HFFc6 (cell line): ENCODE measurements at regions not wholly inside any gene's neighbourhood (a gene's known extent, or its start where the extent isn't known, plus 50 kb on each side); places are given as distances from the start of the nearest gene placed in this dataset.

ENCODE experiments used
- DNase-seq: peaks from one replicate; pipeline ENCODE4 v3.0.0-alpha.2; 2018
- H3K27ac Mint-ChIP-seq: 2 replicates; pipeline ENCODE4 v1.8.0; 2020; ENCODE audit warnings: mild to moderate bottlenecking, mixed read lengths
- H3K27me3 Mint-ChIP-seq: 2 replicates; pipeline ENCODE4 v1.8.0; 2021; ENCODE audit warnings: mild to moderate bottlenecking, moderate library complexity, mixed read lengths; ENCODE audit not compliant: insufficient read depth
- H3K36me3 Mint-ChIP-seq: 2 replicates; pipeline ENCODE4 v1.8.0; 2021; ENCODE audit warnings: low read depth, mixed read lengths
- H3K4me1 Mint-ChIP-seq: 2 replicates; pipeline ENCODE4 v1.8.0; 2020; ENCODE audit warnings: low read depth, mixed read lengths
- H3K4me3 Mint-ChIP-seq: 2 replicates; pipeline ENCODE4 v1.8.0; 2020; ENCODE audit warnings: mild to moderate bottlenecking, moderate library complexity, mixed read lengths
- H3K9me3 Mint-ChIP-seq: 2 replicates; pipeline ENCODE4 v1.8.0; 2020; ENCODE audit warnings: mild to moderate bottlenecking, mixed read lengths
- TF ChIP-seq, protein P1 (sequence below): fragments of 200-600 bp; sonication (generic); IDR thresholded peaks from 2 replicates; pipeline ENCODE4 v1.5.0; 2021; ENCODE audit warnings: antibody characterized with exemption, mild to moderate bottlenecking

DNA sequence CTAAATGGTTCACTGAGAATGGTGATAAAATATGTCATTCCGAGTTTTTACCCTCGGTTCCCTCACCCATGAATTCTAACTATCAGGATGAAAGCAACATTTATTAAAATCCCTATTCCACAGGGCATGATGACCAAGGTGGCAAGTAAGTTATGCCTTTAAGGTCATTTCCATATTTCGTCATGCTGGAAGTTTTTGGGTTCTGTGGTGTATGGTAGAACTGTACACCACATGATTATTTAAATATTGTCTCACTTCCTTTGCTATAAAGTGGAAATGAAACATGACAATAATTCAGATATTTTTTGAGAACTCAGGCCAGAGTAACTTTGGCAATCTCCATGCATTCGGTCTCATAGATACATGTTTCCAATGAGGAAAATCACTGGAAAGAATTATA is 68.5 kb upstream of the CARD18 start:
- DNase-seq: no peak
- Mint-ChIP-seq H3K4me1 (peaks cover 9% of the 10 kb centered on the region), H3K27me3 (no peaks in the 10 kb centered on the region; the same call in 1 of the 2 replicates), H3K9me3 (no peaks in the 10 kb centered on the region), H3K4me3 (no peak overlapping the region), H3K27ac (no peak overlapping the region), H3K36me3 (no peaks in the 10 kb centered on the region)
- TF ChIP-seq, protein P1, sequence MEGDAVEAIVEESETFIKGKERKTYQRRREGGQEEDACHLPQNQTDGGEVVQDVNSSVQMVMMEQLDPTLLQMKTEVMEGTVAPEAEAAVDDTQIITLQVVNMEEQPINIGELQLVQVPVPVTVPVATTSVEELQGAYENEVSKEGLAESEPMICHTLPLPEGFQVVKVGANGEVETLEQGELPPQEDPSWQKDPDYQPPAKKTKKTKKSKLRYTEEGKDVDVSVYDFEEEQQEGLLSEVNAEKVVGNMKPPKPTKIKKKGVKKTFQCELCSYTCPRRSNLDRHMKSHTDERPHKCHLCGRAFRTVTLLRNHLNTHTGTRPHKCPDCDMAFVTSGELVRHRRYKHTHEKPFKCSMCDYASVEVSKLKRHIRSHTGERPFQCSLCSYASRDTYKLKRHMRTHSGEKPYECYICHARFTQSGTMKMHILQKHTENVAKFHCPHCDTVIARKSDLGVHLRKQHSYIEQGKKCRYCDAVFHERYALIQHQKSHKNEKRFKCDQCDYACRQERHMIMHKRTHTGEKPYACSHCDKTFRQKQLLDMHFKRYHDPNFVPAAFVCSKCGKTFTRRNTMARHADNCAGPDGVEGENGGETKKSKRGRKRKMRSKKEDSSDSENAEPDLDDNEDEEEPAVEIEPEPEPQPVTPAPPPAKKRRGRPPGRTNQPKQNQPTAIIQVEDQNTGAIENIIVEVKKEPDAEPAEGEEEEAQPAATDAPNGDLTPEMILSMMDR: no peak

DNA sequence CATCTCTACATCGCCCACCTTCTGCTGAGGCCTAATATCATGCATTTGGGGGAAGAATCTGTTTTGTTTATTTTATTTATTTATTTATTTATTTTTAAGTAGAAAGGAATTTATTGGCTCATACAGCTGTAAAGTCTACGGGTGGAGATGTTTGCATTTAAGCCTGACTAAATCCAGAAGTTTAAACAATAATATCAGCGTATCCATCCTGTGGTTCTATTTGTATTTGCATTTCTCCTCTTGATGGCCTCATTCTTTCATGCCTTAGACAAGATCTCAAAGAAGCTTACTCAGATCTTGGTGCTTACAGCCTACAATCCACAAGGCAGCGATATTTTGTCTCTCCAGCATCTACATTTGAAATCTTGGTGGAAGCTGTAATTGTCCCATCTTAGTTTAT is 67.1 kb upstream of the CARD18 start:
- Mint-ChIP-seq H3K4me1 (peaks cover 9% of the 10 kb centered on the region), H3K27me3 (no peaks in the 10 kb centered on the region; the same call in 1 of the 2 replicates), H3K9me3 (no peaks in the 10 kb centered on the region), H3K4me3 (no peak overlapping the region), H3K36me3 (no peaks in the 10 kb centered on the region), H3K27ac (no peak overlapping the region)
- TF ChIP-seq, protein P1: no peak
- no peak for DNase-seq

DNA sequence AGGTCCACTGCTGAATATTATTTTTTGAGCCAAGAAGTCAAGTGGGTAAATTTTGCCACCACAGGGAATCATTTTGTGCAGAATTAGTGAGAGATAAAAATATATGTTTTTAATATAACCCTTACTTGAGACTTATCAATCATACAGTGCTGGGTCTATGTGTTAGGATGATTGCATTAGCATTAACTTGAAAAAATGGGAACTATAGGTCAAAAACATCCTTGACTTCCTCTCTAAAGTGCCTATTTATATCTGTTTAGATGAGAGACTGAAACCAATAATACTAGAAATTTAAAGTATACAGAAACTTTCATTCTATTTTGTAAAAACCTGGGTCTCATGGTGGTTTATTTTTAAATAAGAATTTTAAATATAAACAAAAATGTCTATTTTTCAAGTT is 65.1 kb upstream of the CARD18 start:
- H3K4me3 Mint-ChIP-seq: no peak overlapping the region
- H3K27ac Mint-ChIP-seq: no peak overlapping the region
- no peaks in the 10 kb centered on the region for H3K9me3 Mint-ChIP-seq
- TF ChIP-seq, protein P1: no peak
- no peaks in the 10 kb centered on the region; the same call in 1 of the 2 replicates for H3K27me3 Mint-ChIP-seq
- no peaks in the 10 kb centered on the region for H3K36me3 Mint-ChIP-seq
- peaks cover 9% of the 10 kb centered on the region for H3K4me1 Mint-ChIP-seq
- no peak for DNase-seq

DNA sequence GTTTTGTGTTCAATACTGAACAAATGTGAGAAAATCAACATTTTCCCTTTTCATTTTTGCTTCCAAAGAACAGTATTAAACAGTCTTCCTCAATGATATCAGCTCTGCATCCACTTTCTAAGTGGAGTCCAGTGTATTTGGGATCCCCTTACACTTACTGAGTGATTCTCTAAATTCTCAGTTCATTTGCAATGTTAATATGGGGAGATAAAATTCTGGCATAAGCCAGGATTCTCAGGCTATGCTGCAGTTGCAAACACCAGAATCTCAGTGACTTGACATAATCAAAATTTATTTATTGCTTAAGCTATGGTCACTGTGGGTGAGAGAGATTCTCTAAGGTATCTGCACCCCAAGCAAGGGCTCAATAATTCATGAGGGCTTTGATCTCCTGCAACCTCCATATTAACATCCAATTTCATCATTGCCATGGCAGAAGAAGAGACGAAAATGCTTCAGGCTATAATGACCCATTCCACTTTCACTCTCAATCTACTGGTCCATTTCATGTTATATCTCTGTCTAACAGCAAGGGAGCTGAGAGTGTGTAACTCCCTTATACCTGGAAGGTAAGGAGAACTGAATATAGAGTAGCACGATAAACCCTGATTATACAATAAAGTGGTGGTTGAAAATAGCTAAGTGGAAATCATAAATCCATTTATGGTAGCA is 64.1 kb upstream of the CARD18 start:
- no peak for DNase-seq
- no peaks in the 10 kb centered on the region for H3K27me3 Mint-ChIP-seq
- H3K27ac Mint-ChIP-seq: no peak overlapping the region
- H3K4me1 Mint-ChIP-seq: peaks cover 9% of the 10 kb centered on the region
- no peaks in the 10 kb centered on the region for H3K9me3 Mint-ChIP-seq
- no peaks in the 10 kb centered on the region for H3K36me3 Mint-ChIP-seq
- H3K4me3 Mint-ChIP-seq: no peak overlapping the region
- TF ChIP-seq, protein P1: no peak

DNA sequence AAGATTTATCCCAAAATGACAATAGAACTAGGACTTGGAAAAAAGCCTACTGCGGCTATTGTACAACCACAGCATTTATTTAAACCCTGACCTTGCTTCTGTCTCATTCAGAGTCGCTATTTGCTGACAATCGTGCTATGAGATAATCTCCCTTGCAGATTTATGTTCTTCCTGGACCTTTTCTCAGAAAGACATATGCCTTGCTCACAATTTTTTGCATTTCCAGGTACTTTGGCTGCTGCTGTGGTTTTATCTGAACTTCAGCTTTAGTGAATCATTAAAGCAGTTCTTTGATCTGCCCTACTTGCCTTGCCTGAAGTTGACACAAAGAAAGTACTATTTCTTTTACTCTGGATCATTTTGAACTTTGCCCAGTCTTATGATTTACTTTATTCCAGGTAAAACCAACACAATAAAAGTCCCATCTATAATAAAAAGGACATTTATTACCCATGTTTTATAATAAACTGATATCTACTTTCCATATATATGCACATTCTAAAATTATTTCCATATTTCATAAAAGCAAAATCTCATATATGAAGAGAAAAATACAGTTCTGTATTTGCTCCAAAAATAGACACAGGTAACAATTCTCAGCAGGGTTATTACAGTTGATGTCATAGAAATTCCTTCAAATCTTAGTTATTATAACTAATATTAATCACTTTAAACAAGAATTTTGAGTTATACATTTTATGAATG is 63.4 kb upstream of the CARD18 start:
- Mint-ChIP-seq H3K36me3 (no peaks in the 10 kb centered on the region), H3K4me1 (peaks cover 9% of the 10 kb centered on the region), H3K4me3 (no peak overlapping the region), H3K27ac (no peak overlapping the region), H3K9me3 (no peaks in the 10 kb centered on the region), H3K27me3 (no peaks in the 10 kb centered on the region)
- DNase-seq: no peak
- TF ChIP-seq, protein P1: no peak
